HUES48 (cell line): ENCODE measurements at regions not wholly inside any gene's neighbourhood (a gene's known extent, or its start where the extent isn't known, plus 50 kb on each side); places are given as distances from the start of the nearest gene placed in this dataset.

ENCODE experiments used
- H3K27ac ChIP-seq: one replicate; pipeline ENCODE4 v1.7.0; 2013; ENCODE audit warnings: low read depth, low read length, inconsistent platforms
- H3K27me3 ChIP-seq: 2 replicates; pipeline ENCODE4 v1.6.1; 2013; ENCODE audit warnings: mild to moderate bottlenecking, low read length; ENCODE audit not compliant: control insufficient read depth, insufficient read depth
- H3K36me3 ChIP-seq: 2 replicates; pipeline ENCODE4 v1.6.1; 2013; ENCODE audit warnings: low read length; ENCODE audit not compliant: control insufficient read depth, insufficient read depth
- H3K4me1 ChIP-seq: 2 replicates; pipeline ENCODE4 v1.6.1; 2013; ENCODE audit warnings: mild to moderate bottlenecking, low read length; ENCODE audit not compliant: control insufficient read depth, insufficient read depth
- H3K4me3 ChIP-seq: 2 replicates; pipeline ENCODE4 v1.5.1; 2013; ENCODE audit warnings: mild to moderate bottlenecking, low read depth, low read length
- H3K9ac ChIP-seq: 2 replicates; pipeline ENCODE4 v1.6.1; 2013; ENCODE audit warnings: mild to moderate bottlenecking, low read depth, low read length, moderate library complexity
- H3K9me3 ChIP-seq: 2 replicates; pipeline ENCODE4 v1.6.1; 2013; ENCODE audit warnings: low read length; ENCODE audit not compliant: control insufficient read depth, insufficient read depth

DNA sequence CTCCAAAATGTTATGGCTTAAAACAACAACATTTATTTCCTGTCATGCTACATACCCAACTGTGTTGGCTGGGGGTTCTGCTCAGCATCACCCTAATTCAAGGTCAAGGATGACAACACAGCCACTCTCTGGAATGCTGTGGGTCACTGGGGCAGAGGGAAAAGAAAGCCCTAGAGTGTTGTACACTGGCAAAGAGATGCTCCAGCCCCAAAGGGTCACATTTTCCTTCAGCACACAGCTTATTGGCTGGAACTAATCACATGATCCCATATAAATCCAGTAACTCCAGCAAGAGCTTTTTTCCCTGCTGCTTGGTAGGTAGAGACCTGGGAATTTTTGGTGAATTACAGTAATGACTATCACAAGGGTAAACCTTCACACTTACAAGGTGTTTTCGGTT is 1041.4 kb downstream of the NTRK3 start:
- no peak overlapping the region for H3K4me3 ChIP-seq
- peaks cover 8% of the 10 kb centered on the region for H3K4me1 ChIP-seq
- no peak overlapping the region for H3K9ac ChIP-seq
- no peaks in the 10 kb centered on the region for H3K36me3 ChIP-seq
- no peak overlapping the region for H3K27ac ChIP-seq
- no peaks in the 10 kb centered on the region for H3K9me3 ChIP-seq
- H3K27me3 ChIP-seq = peaks cover 7% of the 10 kb centered on the region; the same call in 1 of the 2 replicates

GRCh38 chr15:87213626-87214025 is 1042.9 kb downstream of the NTRK3 start:
- Histone ChIP-seq H3K27me3 (peaks cover 7% of the 10 kb centered on the region; the same call in 1 of the 2 replicates), H3K9ac (no peak overlapping the region), H3K27ac (no peak overlapping the region), H3K4me3 (no peak overlapping the region), H3K36me3 (no peaks in the 10 kb centered on the region), H3K9me3 (no peaks in the 10 kb centered on the region), H3K4me1 (peaks cover 8% of the 10 kb centered on the region)

DNA sequence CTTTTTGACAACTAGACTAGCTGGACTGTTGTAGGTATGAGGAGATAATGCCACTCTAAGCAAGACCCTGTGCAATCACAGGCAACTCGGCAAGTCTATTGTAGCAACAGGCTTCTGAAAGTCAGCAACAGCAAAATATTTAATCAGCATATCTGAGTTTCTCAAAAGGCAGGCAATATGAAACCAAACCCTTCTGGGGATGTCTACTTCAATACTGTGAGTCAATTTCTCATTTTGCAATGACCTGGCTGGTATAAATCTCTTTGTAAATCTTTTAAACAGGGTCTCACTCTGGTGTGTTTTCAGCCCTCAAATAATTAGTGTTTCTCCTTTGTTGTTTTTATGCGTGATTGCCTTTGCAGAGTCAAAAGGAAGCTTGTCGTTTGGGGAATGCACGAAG is 1044.5 kb downstream of the NTRK3 start:
- H3K9ac ChIP-seq = no peak overlapping the region
- no peaks in the 10 kb centered on the region for H3K36me3 ChIP-seq
- H3K4me1 ChIP-seq = peaks cover 8% of the 10 kb centered on the region
- no peaks in the 10 kb centered on the region for H3K9me3 ChIP-seq
- H3K4me3 ChIP-seq = no peak overlapping the region
- H3K27ac ChIP-seq = no peak overlapping the region
- H3K27me3 ChIP-seq = peaks cover 7% of the 10 kb centered on the region; the same call in 1 of the 2 replicates

DNA sequence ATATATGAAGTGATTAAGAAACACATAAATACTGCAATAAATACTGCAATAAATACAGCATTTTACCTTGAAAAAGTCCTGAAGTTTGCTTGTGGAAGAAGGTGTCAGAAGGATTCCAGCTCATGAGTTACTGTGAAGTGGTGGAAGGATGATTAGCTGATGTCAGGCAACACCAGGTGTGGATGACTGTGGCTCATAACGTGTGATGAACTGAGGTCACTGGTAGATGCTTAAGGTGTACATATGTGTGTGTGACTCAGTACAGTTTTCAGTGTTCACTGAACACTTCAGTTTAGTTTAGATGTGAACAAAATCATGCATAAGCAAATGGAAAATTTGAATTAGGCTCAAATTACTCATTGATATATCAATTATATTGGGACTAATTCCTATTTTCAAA is 1045.0 kb downstream of the NTRK3 start:
- Histone ChIP-seq H3K9ac (no peak overlapping the region), H3K4me3 (no peak overlapping the region), H3K4me1 (peaks cover 8% of the 10 kb centered on the region), H3K27ac (no peak overlapping the region), H3K36me3 (no peaks in the 10 kb centered on the region), H3K9me3 (no peaks in the 10 kb centered on the region), H3K27me3 (peaks cover 7% of the 10 kb centered on the region; the same call in 1 of the 2 replicates)

- no peaks in the 10 kb centered on the region for H3K9me3 ChIP-seq
- H3K27ac ChIP-seq = no peak overlapping the region
- H3K9ac ChIP-seq = no peak overlapping the region
- peaks cover 7% of the 10 kb centered on the region; the same call in 1 of the 2 replicates for H3K27me3 ChIP-seq
- peaks cover 4% of the 10 kb centered on the region for H3K4me1 ChIP-seq
- H3K36me3 ChIP-seq = no peaks in the 10 kb centered on the region
- H3K4me3 ChIP-seq = no peak overlapping the region
Measured at GRCh38 chr15:87209891-87210689, 1046.4 kb downstream of the NTRK3 start.

DNA sequence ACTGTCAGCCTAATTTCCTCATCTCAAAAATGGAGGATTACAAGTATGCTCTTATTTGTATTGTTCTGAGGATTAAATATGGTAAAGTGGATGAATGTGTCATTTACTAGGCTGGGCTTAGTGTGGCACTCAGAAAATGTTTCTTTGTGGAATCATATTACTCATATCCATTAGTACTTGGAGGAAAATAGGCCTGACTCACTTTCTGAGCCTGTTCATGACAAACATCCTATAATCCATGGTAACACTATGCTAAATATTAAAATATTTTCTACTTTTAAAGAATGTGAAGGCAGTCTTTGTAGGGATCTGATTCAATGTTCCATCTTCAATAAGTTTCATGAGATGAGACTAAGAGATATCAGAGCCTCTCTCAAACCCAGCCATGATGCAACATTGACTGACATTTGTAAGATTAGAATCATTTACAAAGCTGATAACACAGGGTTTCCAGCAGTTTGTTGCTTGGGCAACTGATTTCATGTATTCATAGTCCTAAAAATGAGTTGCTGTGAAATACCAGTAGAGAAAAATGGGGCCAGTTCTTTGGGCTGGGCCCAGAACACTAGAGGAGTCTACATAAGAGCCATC is 1048.5 kb downstream of the NTRK3 start:
- Histone ChIP-seq H3K27ac (no peak overlapping the region), H3K9me3 (no peaks in the 10 kb centered on the region), H3K36me3 (no peaks in the 10 kb centered on the region), H3K9ac (no peak overlapping the region), H3K4me1 (no peaks in the 10 kb centered on the region), H3K27me3 (no peaks in the 10 kb centered on the region), H3K4me3 (no peak overlapping the region)

GRCh38 chr15:87207251-87207650 is 1049.3 kb downstream of the NTRK3 start:
- H3K4me1 ChIP-seq = no peaks in the 10 kb centered on the region
- H3K36me3 ChIP-seq = no peaks in the 10 kb centered on the region
- no peaks in the 10 kb centered on the region for H3K27me3 ChIP-seq
- no peak overlapping the region for H3K4me3 ChIP-seq
- no peaks in the 10 kb centered on the region for H3K9me3 ChIP-seq
- no peak overlapping the region for H3K27ac ChIP-seq
- no peak overlapping the region for H3K9ac ChIP-seq

- no peaks in the 10 kb centered on the region for H3K9me3 ChIP-seq
- no peaks in the 10 kb centered on the region for H3K36me3 ChIP-seq
- no peak overlapping the region for H3K27ac ChIP-seq
- peaks cover 7% of the 10 kb centered on the region for H3K4me1 ChIP-seq
- no peak overlapping the region for H3K9ac ChIP-seq
- H3K4me3 ChIP-seq = no peak overlapping the region
- no peaks in the 10 kb centered on the region for H3K27me3 ChIP-seq
Measured at GRCh38 chr15:87201986-87202385, 1054.6 kb downstream of the NTRK3 start.

- no peak overlapping the region for H3K27ac ChIP-seq
- peaks cover 7% of the 10 kb centered on the region for H3K4me1 ChIP-seq
- H3K9ac ChIP-seq = no peak overlapping the region
- H3K4me3 ChIP-seq = no peak overlapping the region
- H3K36me3 ChIP-seq = no peaks in the 10 kb centered on the region
- no peaks in the 10 kb centered on the region for H3K9me3 ChIP-seq
- no peaks in the 10 kb centered on the region for H3K27me3 ChIP-seq
Measured at GRCh38 chr15:87200149-87200548, 1056.4 kb downstream of the NTRK3 start.

DNA sequence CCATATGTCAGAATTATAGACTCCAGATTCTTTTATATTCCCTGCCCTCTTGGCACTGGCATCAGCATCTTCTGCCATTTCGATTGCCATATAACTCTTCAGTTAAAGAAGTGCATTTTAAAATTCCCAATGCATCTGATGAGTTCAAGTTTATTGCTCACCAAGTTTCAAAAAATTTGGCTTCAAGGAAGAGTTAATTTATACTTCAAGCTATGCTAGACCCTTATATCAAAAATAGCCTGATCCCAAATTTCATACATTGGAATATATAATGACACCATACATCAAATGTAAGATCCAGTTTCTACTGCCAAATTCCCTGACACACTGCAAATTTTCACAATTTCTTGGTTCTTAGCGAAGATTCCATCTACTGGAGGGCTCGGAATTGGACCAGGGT is 1058.6 kb downstream of the NTRK3 start:
- Histone ChIP-seq H3K4me1 (peaks cover 7% of the 10 kb centered on the region), H3K9me3 (no peaks in the 10 kb centered on the region), H3K4me3 (no peak overlapping the region), H3K9ac (no peak overlapping the region), H3K36me3 (no peaks in the 10 kb centered on the region), H3K27me3 (no peaks in the 10 kb centered on the region), H3K27ac (no peak overlapping the region)

DNA sequence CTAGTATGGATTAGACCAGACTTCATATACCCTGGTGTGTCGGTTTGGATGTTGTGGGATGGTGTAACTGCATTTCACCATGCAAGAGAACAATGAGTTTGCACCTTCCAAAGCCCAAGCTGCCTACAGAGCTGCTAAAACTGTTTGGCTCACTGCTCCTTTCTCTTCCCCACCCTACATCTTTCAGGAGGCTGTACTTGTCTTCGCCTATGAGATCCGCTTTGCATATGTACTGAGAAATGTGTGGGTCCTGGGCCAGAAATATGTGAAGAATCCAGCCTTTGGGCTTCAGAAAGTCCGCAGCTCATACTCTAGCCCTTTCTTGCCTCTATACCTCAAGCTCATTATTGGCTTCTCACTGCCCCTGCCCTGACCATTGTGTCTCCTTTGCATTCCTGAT is 1060.0 kb downstream of the NTRK3 start:
- no peaks in the 10 kb centered on the region for H3K36me3 ChIP-seq
- no peaks in the 10 kb centered on the region for H3K9me3 ChIP-seq
- H3K9ac ChIP-seq = no peak overlapping the region
- H3K4me3 ChIP-seq = no peak overlapping the region
- H3K4me1 ChIP-seq = peaks cover 7% of the 10 kb centered on the region
- no peaks in the 10 kb centered on the region for H3K27me3 ChIP-seq
- H3K27ac ChIP-seq = no peak overlapping the region
